ENCODE measurements at regions not wholly inside any gene's neighbourhood (a gene's known extent, or its start where the extent isn't known, plus 50 kb on each side); places are given as distances from the start of the nearest gene placed in this dataset.

- H3K4me3 ChIP-seq (replicated peaks; ENCODE audit: low read depth, low read length), result no peak overlapping the region
- no peak for DNase-seq (ENCODE audit: low read depth)
- TF ChIP-seq, protein P1, sequence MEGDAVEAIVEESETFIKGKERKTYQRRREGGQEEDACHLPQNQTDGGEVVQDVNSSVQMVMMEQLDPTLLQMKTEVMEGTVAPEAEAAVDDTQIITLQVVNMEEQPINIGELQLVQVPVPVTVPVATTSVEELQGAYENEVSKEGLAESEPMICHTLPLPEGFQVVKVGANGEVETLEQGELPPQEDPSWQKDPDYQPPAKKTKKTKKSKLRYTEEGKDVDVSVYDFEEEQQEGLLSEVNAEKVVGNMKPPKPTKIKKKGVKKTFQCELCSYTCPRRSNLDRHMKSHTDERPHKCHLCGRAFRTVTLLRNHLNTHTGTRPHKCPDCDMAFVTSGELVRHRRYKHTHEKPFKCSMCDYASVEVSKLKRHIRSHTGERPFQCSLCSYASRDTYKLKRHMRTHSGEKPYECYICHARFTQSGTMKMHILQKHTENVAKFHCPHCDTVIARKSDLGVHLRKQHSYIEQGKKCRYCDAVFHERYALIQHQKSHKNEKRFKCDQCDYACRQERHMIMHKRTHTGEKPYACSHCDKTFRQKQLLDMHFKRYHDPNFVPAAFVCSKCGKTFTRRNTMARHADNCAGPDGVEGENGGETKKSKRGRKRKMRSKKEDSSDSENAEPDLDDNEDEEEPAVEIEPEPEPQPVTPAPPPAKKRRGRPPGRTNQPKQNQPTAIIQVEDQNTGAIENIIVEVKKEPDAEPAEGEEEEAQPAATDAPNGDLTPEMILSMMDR (IDR thresholded peaks at IDR 0.05; ENCODE audit: low read length, missing control alignments), result peak; percentile 21
Measured at GRCh38 chr15:31455499-31455898, 128.9 kb downstream of the KLF13 start.

- TF ChIP-seq, protein P1 (IDR thresholded peaks at IDR 0.05; ENCODE audit: low read length, missing control alignments), result no peak
- no peak for DNase-seq (ENCODE audit: low read depth)
- no peak overlapping the region for H3K4me3 ChIP-seq (replicated peaks; ENCODE audit: low read depth, low read length)
Measured at GRCh38 chr15:31456354-31457060, 129.9 kb downstream of the KLF13 start.

DNA sequence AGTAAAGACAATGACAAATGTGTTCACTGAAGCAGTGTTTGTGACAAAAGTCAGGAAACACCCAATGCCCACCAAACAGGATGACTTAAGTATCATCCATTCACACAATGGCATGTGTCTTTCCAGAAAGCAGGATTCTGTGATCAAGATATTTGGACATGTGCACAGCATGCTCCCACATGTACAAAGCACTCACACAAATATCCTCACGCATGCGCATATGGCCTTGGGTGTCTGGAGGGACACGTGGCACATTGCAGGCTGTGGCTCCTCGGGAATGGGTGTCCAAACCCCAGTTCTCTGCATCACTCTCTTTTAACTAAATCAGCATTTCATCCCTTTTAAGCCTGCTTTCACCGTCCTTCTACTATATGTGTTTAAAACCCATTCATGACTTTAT is 130.5 kb downstream of the KLF13 start:
- no peak overlapping the region for H3K4me3 ChIP-seq (replicated peaks; ENCODE audit: low read depth, low read length)
- DNase-seq (ENCODE audit: low read depth), result no peak
- TF ChIP-seq, protein P1 (IDR thresholded peaks at IDR 0.05; ENCODE audit: low read length, missing control alignments), result no peak

DNA sequence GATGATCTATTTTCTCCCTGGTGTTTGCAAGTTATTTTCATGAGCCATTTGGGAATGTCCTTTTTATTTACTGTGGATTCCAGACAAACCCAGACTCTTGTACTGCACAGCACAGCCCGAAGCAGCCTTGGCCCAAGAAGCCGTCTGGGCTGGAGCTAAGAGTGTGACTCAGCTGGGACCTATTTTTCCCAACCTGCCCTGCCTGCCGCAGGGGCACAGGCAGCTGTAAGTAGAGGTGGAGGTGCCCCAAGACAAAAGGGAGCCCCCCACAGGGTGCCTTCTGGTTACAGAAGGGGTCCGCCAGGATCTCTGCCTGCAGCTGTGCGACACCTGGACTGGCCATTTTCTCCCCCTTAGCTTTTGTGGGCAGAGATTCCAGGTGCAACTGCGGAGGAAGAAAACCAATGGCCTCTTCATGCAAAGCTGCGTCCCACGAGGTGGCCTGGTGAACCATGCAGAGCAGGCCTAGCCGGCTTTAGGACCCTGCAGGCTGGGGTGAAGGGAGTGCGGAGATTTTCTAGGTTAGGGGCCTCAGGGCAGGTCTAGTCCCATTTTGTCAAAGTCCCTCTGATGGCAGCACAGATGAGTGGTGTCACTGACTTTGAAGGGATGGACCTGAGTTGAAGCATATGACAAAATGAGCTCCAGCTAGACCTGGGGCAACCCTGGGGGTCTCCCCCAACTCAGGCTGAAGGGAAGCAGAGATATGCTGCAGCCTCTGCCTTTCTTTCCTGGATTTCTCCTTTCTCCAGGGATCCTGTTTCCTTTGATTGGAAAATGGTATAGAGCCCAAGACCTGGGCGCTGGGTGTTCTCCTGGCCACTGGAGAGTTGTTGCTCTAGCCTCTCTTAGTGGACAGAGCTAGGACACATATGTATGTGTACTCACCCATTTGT is 131.2 kb downstream of the KLF13 start:
- TF ChIP-seq, protein P1 (IDR thresholded peaks at IDR 0.05; ENCODE audit: low read length, missing control alignments), result no peak
- H3K4me3 ChIP-seq (replicated peaks; ENCODE audit: low read depth, low read length), result no peak overlapping the region
- DNase-seq (ENCODE audit: low read depth), result peak; percentile 76

DNA sequence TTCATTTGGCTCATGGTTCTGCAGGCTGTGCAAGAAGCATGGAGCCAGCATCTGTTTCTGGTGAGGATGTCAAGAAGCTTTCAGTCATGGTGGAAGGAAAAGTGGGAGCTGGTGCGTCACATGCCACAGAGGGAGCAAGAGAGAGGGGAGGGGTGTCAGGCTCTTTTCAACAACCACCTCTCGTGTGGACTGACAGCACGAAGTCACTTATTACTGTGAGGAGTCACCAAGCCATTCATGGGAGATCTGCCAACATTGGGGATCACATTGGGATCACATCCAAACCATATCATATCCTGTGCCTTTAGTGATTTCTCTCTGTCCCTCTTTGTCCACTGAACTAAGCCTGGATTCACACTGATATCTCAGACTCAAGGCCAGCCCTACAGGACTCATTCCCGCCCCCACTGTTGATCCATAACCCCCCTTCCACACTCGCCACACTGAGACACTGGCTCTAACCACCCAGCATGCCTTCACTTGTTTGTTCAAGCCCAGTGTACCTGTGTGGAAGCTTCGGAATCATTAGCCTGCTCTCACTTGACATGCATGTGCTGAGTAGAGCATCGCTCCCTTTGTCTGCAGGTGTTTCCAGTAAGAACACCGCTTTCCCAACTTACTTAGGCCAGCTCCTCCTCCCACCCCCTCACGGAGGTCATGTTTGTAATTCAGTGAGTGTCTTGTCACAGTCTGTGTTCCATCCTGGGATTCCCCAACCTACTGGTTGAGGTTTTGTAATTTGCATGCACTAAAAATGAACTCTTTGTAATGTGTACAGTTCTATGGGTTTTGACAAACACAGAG is 132.2 kb downstream of the KLF13 start:
- TF ChIP-seq, protein P1 (IDR thresholded peaks at IDR 0.05; ENCODE audit: low read length, missing control alignments), result no peak
- DNase-seq (ENCODE audit: low read depth), result no peak
- no peak overlapping the region for H3K4me3 ChIP-seq (replicated peaks; ENCODE audit: low read depth, low read length)

GRCh38 chr15:31459400-31459748 is 132.7 kb downstream of the KLF13 start:
- no peak overlapping the region for H3K4me3 ChIP-seq (replicated peaks; ENCODE audit: low read depth, low read length)
- TF ChIP-seq, protein P1 (IDR thresholded peaks at IDR 0.05; ENCODE audit: low read length, missing control alignments), result no peak
- no peak for DNase-seq (ENCODE audit: low read depth)
